GM06990 (cell line): ENCODE measurements at regions not wholly inside any gene's neighbourhood (a gene's known extent, or its start where the extent isn't known, plus 50 kb on each side); places are given as distances from the start of the nearest gene placed in this dataset.
"Not testable (repeated sequence)": the region's sequence is repeated elsewhere in the genome, so short reads cannot be mapped to it uniquely, and the experiment has no call there.

ENCODE experiments used
- DNase-seq: peaks from one replicate; pipeline ENCODE4 v3.0.0-alpha.2; 2011; ENCODE audit not compliant: insufficient read length; ENCODE audit errors: extremely low read depth
- H3K27me3 ChIP-seq: replicated peaks from 2 replicates; pipeline ENCODE4 v1.6.0; 2011; ENCODE audit warnings: low read length; ENCODE audit not compliant: control insufficient read depth, insufficient read depth
- H3K36me3 ChIP-seq: 2 replicates; pipeline ENCODE4 v1.5.1; 2011; ENCODE audit warnings: low read length; ENCODE audit not compliant: control insufficient read depth, insufficient read depth
- H3K4me3 ChIP-seq: replicated peaks from 2 replicates; pipeline ENCODE4 v1.5.1; 2011; ENCODE audit warnings: low read depth, mild to moderate bottlenecking, control low read depth, low read length
- TF ChIP-seq, protein P1 (sequence below): IDR thresholded peaks from 2 replicates; pipeline ENCODE4 v1.5.1; 2011; ENCODE audit warnings: low read length, control low read depth, mild to moderate bottlenecking, inconsistent platforms; ENCODE audit not compliant: insufficient read depth, poor library complexity, severe bottlenecking

DNA sequence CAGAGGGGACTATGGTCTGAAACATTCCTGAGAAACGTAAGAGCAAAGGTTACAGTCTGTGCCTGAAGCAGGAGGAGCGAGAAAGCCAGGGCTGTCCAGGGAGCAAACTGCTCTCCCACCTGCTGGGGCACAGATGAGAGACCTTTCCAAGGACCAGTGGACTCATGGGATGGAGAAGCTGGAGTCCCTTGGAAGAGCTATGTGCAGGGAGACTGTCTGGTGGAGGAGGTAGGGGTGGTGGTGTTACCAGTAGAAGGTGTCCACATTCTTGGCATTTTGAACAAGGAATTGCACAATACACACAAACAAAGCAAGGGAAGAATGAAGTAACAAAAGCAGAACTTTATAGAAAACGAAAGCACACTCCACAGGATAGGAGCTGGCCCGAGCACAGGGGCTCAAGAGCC, 97.9 kb upstream of the CYRIA start:
- DNase-seq = no peak
- Histone ChIP-seq H3K36me3 (no peaks in the 10 kb centered on the region), H3K4me3 (no peak overlapping the region), H3K27me3 (no peaks in the 10 kb centered on the region)
- TF ChIP-seq, protein P1, sequence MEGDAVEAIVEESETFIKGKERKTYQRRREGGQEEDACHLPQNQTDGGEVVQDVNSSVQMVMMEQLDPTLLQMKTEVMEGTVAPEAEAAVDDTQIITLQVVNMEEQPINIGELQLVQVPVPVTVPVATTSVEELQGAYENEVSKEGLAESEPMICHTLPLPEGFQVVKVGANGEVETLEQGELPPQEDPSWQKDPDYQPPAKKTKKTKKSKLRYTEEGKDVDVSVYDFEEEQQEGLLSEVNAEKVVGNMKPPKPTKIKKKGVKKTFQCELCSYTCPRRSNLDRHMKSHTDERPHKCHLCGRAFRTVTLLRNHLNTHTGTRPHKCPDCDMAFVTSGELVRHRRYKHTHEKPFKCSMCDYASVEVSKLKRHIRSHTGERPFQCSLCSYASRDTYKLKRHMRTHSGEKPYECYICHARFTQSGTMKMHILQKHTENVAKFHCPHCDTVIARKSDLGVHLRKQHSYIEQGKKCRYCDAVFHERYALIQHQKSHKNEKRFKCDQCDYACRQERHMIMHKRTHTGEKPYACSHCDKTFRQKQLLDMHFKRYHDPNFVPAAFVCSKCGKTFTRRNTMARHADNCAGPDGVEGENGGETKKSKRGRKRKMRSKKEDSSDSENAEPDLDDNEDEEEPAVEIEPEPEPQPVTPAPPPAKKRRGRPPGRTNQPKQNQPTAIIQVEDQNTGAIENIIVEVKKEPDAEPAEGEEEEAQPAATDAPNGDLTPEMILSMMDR = no peak

DNA sequence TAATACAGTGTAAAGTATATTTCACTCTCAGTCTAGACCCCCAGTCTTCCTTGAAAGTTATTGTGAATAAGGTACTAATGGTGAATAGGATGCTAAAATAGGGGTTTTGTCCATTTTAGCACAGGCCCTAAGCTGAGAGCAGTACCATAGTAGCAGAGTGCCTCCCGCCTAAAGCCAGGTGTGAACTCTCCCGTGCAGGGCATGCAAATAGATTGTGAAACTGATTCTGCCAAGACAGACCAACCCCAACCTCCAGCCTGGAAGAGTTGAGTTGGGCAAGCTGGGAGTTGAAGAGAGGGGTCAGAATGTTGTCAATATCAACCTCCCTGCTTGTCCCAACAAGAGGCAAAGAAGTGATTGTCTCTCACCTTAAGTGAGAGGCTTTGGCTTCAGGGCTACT, 97.4 kb upstream of the CYRIA start:
- Histone ChIP-seq H3K36me3 (no peaks in the 10 kb centered on the region), H3K27me3 (no peaks in the 10 kb centered on the region), H3K4me3 (no peak overlapping the region)
- TF ChIP-seq, protein P1 = no peak
- no peak for DNase-seq

DNA sequence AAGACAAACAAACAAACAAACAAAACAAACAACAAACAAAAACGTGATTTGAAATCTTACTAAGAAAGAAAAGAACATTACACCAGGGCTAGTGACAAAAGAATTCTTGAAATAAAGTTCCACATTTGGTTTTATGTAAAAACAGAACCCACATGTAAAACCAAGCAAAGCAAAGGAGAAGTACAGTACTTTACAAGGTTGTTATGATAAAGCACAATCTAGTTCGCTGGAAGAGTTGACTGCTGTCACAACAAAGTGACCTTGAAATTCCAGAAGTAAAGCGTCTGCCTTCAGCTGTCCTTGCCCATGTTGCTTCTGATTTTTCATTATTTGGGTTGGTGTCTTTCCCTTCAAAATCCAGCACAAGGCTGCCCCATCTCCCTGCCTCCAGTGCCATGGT, 94.8 kb upstream of the CYRIA start:
- DNase-seq = no peak
- H3K4me3 ChIP-seq = no peak overlapping the region
- H3K27me3 ChIP-seq = no peaks in the 10 kb centered on the region
- no peaks in the 10 kb centered on the region for H3K36me3 ChIP-seq
- TF ChIP-seq, protein P1 = no peak

DNA sequence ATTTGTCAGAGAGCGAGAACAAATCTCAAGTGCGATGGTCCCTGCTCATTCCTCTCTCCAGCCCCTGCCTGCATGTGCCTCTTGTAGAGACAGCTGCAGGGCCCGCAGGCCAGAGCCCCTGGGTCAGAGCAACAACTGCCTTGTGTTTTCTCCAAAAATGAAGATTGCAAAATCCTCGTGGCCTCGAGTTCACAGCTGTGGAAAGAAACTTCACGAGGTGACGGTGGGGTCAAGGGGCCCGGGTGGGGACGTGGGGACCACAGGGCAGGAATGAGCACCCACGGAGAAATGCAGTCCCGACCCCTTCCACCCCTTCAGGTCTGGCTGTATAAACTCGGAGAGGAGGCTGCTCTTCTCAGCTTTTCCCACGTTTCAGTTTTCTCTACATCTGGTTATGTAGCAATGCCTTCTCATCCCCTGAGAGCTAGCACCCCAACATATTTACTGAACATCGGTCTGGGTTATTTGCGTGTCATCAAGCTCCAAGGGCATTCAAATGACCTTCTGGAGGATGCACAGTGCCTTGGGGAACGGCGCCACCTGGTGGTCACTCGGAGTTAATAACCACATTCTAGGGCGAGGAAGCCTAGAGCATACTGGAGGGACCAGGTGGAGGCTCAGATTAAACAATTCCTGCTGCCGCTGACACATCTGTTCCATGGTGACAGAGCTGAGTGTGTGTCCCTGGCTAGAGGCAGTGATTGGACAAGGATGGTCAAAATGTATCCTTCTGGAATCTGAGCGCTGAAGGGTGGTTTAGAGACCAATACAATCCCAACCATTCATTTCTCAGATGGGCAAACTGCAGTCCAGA, 91.4 kb upstream of the CYRIA start:
- TF ChIP-seq, protein P1 = peak; percentile 71
- H3K4me3 ChIP-seq = no peak overlapping the region
- H3K27me3 ChIP-seq = no peaks in the 10 kb centered on the region
- H3K36me3 ChIP-seq = no peaks in the 10 kb centered on the region
- DNase-seq = peak; percentile 22

DNA sequence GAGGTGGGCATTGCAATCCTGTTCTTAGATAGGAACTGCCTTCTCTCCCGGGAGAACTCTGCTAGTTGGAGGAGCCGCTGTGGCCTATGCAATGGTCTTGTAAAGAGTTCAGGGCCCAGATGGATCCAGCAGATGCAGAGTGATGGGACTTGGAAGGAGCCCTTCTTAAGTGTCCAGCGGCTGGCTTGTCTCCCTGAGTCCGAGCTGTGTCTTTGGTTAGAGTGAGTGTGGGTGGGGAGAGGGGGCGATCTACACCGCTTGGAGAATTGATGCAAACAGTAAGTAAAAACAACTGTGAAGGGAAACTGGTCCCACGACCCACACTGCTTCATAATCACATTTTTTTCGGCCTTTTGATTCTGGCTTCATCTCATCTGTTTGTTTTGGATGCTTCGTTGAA, 89.8 kb upstream of the CYRIA start:
- Histone ChIP-seq H3K4me3 (no peak overlapping the region), H3K27me3 (no peaks in the 10 kb centered on the region), H3K36me3 (no peaks in the 10 kb centered on the region)
- TF ChIP-seq, protein P1 = no peak
- DNase-seq = no peak

DNA sequence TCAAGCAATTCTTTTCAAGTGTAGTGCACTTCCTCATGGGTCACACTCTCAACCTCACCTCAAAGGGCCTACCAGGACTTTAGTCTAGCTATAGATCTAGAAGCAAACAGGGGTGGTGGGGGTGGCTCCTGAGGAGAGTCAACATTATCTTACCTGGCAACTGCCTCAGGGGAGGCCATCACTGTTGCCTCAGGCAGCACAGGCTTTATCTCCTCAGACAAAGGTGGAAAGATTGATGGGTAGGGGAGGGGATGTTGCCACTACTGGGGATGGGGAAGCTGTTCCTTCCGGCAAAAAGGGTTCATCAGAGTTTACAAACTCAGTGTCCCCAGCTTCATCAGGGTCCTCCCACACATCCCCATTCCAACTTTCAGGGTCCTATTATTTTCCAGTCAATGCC, 87.4 kb upstream of the CYRIA start:
- H3K4me3 ChIP-seq, H3K27me3 ChIP-seq, H3K36me3 ChIP-seq, DNase-seq: not testable (repeated sequence)

DNA sequence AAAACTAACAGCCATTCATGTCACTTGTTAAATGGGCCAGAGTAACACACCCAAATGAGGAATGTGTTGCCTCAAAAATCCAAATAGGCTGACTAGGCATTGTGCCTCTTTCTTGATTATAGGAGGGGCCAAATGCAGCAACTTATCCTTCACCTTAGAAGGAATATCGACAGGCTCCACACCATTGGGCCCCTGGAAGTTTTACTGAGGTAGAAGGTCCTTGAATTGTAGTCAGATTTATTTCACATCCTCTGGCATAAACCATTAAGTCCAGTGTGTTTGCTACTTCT, 85.2 kb upstream of the CYRIA start:
- H3K36me3 ChIP-seq, DNase-seq, H3K27me3 ChIP-seq, H3K4me3 ChIP-seq: not testable (repeated sequence)
